HepG2 (cell line): ENCODE measurements at regions not wholly inside any gene's neighbourhood (a gene's known extent, or its start where the extent isn't known, plus 50 kb on each side); places are given as distances from the start of the nearest gene placed in this dataset.

Experiments
- ATAC-seq: fragments of 200-7000 bp; cut with Tn5 transposase; 3 replicates; pipeline ENCODE4 v1.9.1; 2020; ENCODE audit warnings: mild to moderate bottlenecking, moderate library complexity
- BruUV-seq: library from RNA; stranded (reverse); fragments of 400-500 nt; replicated peaks from 2 replicates; lab custom pipeline; 2021; lab: Mats Ljungman, UMichigan
- CTCF ChIA-PET: fragments of 300-600 bp; formaldehyde crosslinking; extraction: SDS; loops from one replicate; lab custom pipeline; 2021; ENCODE audit warnings: low total read pairs, inconsistent platforms, low intra/inter-chr PET ratio; lab: Yijun Ruan, JAX
- POLR2A ChIA-PET: fragments of 350-600 bp; sonication (Branson Sonifier 250); formaldehyde crosslinking; loops from one replicate; lab custom pipeline; 2020; ENCODE audit warnings: antibody characterized with exemption, inconsistent platforms; lab: Yijun Ruan, JAX
- DNase-seq: peaks from one replicate; pipeline ENCODE4 v3.0.0-alpha.2; 2015; ENCODE audit warnings: low spot score
- FAIRE-seq: peaks from 3 replicates; lab custom pipeline; 2011; peaks lifted over from hg19 to GRCh38; lab: Jason Lieb, UNC
- H2AFZ ChIP-seq: one replicate; pipeline ENCODE4 v1.6.1; 2011; ENCODE audit warnings: low read length, inconsistent platforms
- H3K27ac ChIP-seq: fragments of 300-600 bp; 3 replicates; pipeline ENCODE4 v1.8.0; 2011; ENCODE audit warnings: mixed run types, mild to moderate bottlenecking, mixed read lengths, low read length, inconsistent platforms; ENCODE audit not compliant: insufficient read depth; ENCODE audit errors: extremely low read length
- H3K27me3 ChIP-seq, 2 experiments: fragments of 200-600 bp in 1 of 2; 2 replicates in 1 of 2; 3 replicates in 1 of 2; pipeline versions ENCODE4 v1.6.0 to v1.8.0; 2011; ENCODE audit warnings: low read length in 2 of 2, mild to moderate bottlenecking in 2 of 2, moderate library complexity in 2 of 2, inconsistent platforms in 1 of 2; ENCODE audit not compliant: insufficient read depth in 2 of 2, control insufficient read depth in 1 of 2
- H3K36me3 ChIP-seq, 2 experiments: fragments of 200-600 bp in 1 of 2; replicated peaks in 1 of 2; 2 replicates in 1 of 2; 3 replicates in 1 of 2; pipeline versions ENCODE4 v1.5.1 to v1.8.0; 2011; ENCODE audit warnings: low read length in 2 of 2, inconsistent platforms in 1 of 2; ENCODE audit not compliant: insufficient read depth in 2 of 2, control insufficient read depth in 1 of 2
- H3K4me1 ChIP-seq: 2 replicates; pipeline ENCODE4 v1.5.1; 2012; ENCODE audit warnings: low read length, inconsistent platforms; ENCODE audit not compliant: insufficient read depth
- H3K4me2 ChIP-seq: 2 replicates; pipeline ENCODE4 v1.6.0; 2011; ENCODE audit warnings: low read depth, low read length, inconsistent platforms
- H3K4me3 ChIP-seq, 3 experiments: fragments of 200-600 bp in 1 of 3; sonication (generic), shearing (Covaris generic) in 1 of 3; replicated peaks in 1 of 3; 2 replicates each; pipeline ENCODE4 v1.5.1; 2011 to 2016; ENCODE audit warnings: low read length in 3 of 3, inconsistent platforms in 2 of 3, low read depth in 2 of 3, mild to moderate bottlenecking in 2 of 3, control low read depth in 1 of 3, mixed read lengths in 1 of 3; ENCODE audit not compliant: insufficient read depth in 1 of 3
- H3K79me2 ChIP-seq: one replicate; pipeline ENCODE4 v1.6.1; 2011; ENCODE audit warnings: low read length, inconsistent platforms; ENCODE audit not compliant: insufficient read depth
- H3K9ac ChIP-seq: 2 replicates; pipeline ENCODE4 v1.6.0; 2011; ENCODE audit warnings: mild to moderate bottlenecking, low read depth, low read length, inconsistent platforms; ENCODE audit not compliant: insufficient read depth
- H3K9me3 ChIP-seq: 2 replicates; pipeline ENCODE4 v1.5.1; 2012; ENCODE audit warnings: mild to moderate bottlenecking, low read length
- H4K20me1 ChIP-seq: 2 replicates; pipeline ENCODE4 v1.6.0; 2011; ENCODE audit warnings: inconsistent platforms, mild to moderate bottlenecking, low read length, moderate library complexity; ENCODE audit not compliant: insufficient read depth
- HDAC6 ChIP-seq: fragments of 200-600 bp; sonication (generic); IDR thresholded peaks from 2 replicates; pipeline ENCODE4 v1.7.0; 2017; ENCODE audit warnings: mild to moderate bottlenecking, antibody characterized with exemption, low read length, low read depth
- NCOA2 ChIP-seq: sonication (generic); formaldehyde crosslinking; IDR thresholded peaks from 2 replicates; pipeline ENCODE4 v1.8.0; 2022; ENCODE audit warnings: inconsistent platforms
- TEAD2 ChIP-seq: sonication (generic); formaldehyde crosslinking; IDR thresholded peaks from 2 replicates; pipeline ENCODE4 v1.9.0; 2021; ENCODE audit warnings: missing genetic modification reagents
- UBTF ChIP-seq: sonication (generic); formaldehyde crosslinking; IDR thresholded peaks from 2 replicates; pipeline ENCODE4 v1.4.0; 2020; ENCODE audit warnings: mild to moderate bottlenecking, missing genetic modification reagents
- ZC3H4 ChIP-seq: sonication (generic); formaldehyde crosslinking; IDR thresholded peaks from 2 replicates; pipeline ENCODE4 v1.4.0; 2020; ENCODE audit warnings: missing genetic modification reagents, borderline replicate concordance
- ZNF124 ChIP-seq: sonication (generic); formaldehyde crosslinking; IDR thresholded peaks from 2 replicates; pipeline ENCODE4 v1.4.0; 2020; ENCODE audit warnings: missing genetic modification reagents
- ZNF136 ChIP-seq: sonication (generic); formaldehyde crosslinking; IDR thresholded peaks from 2 replicates; pipeline ENCODE4 v1.8.1; 2022; ENCODE audit warnings: low read depth, mild to moderate bottlenecking, moderate library complexity, missing genetic modification reagents
- ZNF235 ChIP-seq: sonication (generic); formaldehyde crosslinking; IDR thresholded peaks from 2 replicates; pipeline ENCODE4 v1.8.1; 2023; ENCODE audit warnings: mild to moderate bottlenecking, missing genetic modification reagents, borderline replicate concordance
- ZNF276 ChIP-seq: sonication (generic); formaldehyde crosslinking; IDR thresholded peaks from 2 replicates; pipeline ENCODE4 v1.4.0; 2020; ENCODE audit warnings: mild to moderate bottlenecking, low read depth, missing genetic modification reagents
- ZNF281 ChIP-seq: sonication (generic); formaldehyde crosslinking; IDR thresholded peaks from 2 replicates; pipeline ENCODE4 v1.4.0; 2020; ENCODE audit warnings: missing genetic modification reagents, borderline replicate concordance
- ZNF556 ChIP-seq: sonication (generic); formaldehyde crosslinking; IDR thresholded peaks from 2 replicates; pipeline ENCODE4 v1.4.0; 2020; ENCODE audit warnings: mild to moderate bottlenecking, missing genetic modification reagents, borderline replicate concordance
- ZNF687 ChIP-seq: sonication (generic); formaldehyde crosslinking; IDR thresholded peaks from 2 replicates; pipeline ENCODE4 v1.5.1; 2020; ENCODE audit warnings: mild to moderate bottlenecking, missing genetic modification reagents, moderate library complexity
- ZNF75D ChIP-seq: sonication (generic); formaldehyde crosslinking; IDR thresholded peaks from 2 replicates; pipeline ENCODE4 v1.8.1; 2023; ENCODE audit warnings: missing genetic modification reagents, mild to moderate bottlenecking, borderline replicate concordance
- ZNF891 ChIP-seq: sonication (generic); formaldehyde crosslinking; IDR thresholded peaks from 2 replicates; pipeline ENCODE4 v1.5.0; 2020; ENCODE audit warnings: mild to moderate bottlenecking, missing genetic modification reagents
- WGBS: methylation state at CpG from one replicate; pipeline ENCODE4 v1.1.6; 2017; ENCODE audit warnings: low lambda C conversion rate; 5-methylcytosine and 5-hydroxymethylcytosine counted together
- in situ Hi-C: cut with HindIII; loops from 2 replicates; pipeline ENCODE4 v1.10.0; 2017; ENCODE audit warnings: low pct_unique_long_range_greater_than_20kb; ENCODE audit not compliant: extremely low pct_ligation_motif_present
- intact Hi-C: fragments of 100-400 bp; cut with micrococcal nuclease; formaldehyde crosslinking; loops from one replicate; pipeline ENCODE4 v1.10.0; 2022; ENCODE audit not compliant: unreplicated experiment

- WGBS: 0% methylated on average over 2 of the region's 2 CpGs
- Histone ChIP-seq H2AFZ (no peak overlapping the region), H3K9ac (no peak overlapping the region), H4K20me1 (no peaks in the 10 kb centered on the region), H3K9me3 (no peaks in the 10 kb centered on the region), H3K79me2 (no peaks in the 10 kb centered on the region), H3K27ac (no peak overlapping the region), H3K27me3 (no peaks in the 10 kb centered on the region), H3K4me3 (no peak overlapping the region), H3K4me2 (no peak overlapping the region), H3K4me1 (no peaks in the 10 kb centered on the region), H3K36me3 (no peaks in the 10 kb centered on the region)
- no TSS peak for BruUV-seq
- no peak for ATAC-seq
- CTCF ChIA-PET: no interaction called here
- no peak for DNase-seq
- intact Hi-C loops (no loop called here), in situ Hi-C loops (no loop called here)
- no peak for FAIRE-seq
- POLR2A ChIA-PET: no interaction called here
- TF ChIP-seq TEAD2 (CRISPR knock-in tag) (no peak), ZNF687 (CRISPR knock-in tag) (no peak), ZNF124 (no peak), ZNF281 (CRISPR knock-in tag) (no peak), ZC3H4 (CRISPR knock-in tag) (no peak), ZNF556 (CRISPR knock-in tag) (no peak), ZNF75D (CRISPR knock-in tag) (no peak), ZNF136 (CRISPR knock-in tag) (no peak), ZNF891 (CRISPR knock-in tag) (no peak), NCOA2 (CRISPR knock-in tag) (no peak), ZNF235 (CRISPR knock-in tag) (no peak), UBTF (no peak), ZNF276 (no peak), HDAC6 (no peak)
These were observed 225.1 kb upstream of the MPPED2 start for GRCh38 chr11:30811226-30811755.
